ENCODE measurements at regions not wholly inside any gene's neighbourhood (a gene's known extent, or its start where the extent isn't known, plus 50 kb on each side); places are given as distances from the start of the nearest gene placed in this dataset.

DNA sequence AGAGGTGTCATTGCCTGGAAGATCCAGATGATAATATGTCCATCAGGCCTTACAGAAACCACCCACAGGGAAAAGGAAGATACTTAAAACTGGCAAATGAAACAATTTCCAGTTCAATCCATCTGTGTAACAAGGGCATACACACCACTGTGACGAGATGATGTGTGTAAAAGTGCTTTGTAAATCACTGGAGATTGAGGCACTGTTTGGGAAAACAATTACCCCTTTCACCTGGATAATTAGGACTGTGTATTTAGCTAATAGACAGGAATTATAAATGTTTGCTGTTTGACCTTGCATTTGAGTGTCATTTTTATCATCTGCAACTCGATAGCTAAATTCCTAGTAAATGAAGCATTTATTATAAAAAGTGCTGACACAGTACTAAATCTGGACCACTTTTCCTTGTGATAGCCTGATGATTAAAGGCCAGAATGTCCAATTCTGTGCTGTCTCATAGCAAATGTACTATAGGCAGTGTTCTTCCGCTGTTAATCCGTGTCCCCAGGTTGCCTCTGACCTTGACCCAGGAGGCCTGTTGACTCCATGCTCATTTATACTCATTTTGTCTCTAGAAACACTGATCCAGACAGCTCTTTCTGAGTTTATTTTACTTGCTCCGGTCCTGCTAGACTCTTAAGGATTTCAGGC lies 105.8 kb downstream of the LACC1 start:
- TF ChIP-seq, protein P1, sequence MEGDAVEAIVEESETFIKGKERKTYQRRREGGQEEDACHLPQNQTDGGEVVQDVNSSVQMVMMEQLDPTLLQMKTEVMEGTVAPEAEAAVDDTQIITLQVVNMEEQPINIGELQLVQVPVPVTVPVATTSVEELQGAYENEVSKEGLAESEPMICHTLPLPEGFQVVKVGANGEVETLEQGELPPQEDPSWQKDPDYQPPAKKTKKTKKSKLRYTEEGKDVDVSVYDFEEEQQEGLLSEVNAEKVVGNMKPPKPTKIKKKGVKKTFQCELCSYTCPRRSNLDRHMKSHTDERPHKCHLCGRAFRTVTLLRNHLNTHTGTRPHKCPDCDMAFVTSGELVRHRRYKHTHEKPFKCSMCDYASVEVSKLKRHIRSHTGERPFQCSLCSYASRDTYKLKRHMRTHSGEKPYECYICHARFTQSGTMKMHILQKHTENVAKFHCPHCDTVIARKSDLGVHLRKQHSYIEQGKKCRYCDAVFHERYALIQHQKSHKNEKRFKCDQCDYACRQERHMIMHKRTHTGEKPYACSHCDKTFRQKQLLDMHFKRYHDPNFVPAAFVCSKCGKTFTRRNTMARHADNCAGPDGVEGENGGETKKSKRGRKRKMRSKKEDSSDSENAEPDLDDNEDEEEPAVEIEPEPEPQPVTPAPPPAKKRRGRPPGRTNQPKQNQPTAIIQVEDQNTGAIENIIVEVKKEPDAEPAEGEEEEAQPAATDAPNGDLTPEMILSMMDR (IDR thresholded peaks at IDR 0.05): no peak
- TF ChIP-seq POLR2AphosphoS5 (IDR thresholded peaks at IDR 0.05): no peak

Measured in transverse colon (tissue), 4 donors.